Fibroblast of skin of left biceps (primary cell): ENCODE measurements at regions not wholly inside any gene's neighbourhood (a gene's known extent, or its start where the extent isn't known, plus 50 kb on each side); places are given as distances from the start of the nearest gene placed in this dataset.

Source experiments
- DNase-seq, 2 experiments: peaks; one replicate each; pipeline ENCODE4 v3.0.0-alpha.2; 2013; ENCODE audit warnings: low read depth in 2 of 2

DNA sequence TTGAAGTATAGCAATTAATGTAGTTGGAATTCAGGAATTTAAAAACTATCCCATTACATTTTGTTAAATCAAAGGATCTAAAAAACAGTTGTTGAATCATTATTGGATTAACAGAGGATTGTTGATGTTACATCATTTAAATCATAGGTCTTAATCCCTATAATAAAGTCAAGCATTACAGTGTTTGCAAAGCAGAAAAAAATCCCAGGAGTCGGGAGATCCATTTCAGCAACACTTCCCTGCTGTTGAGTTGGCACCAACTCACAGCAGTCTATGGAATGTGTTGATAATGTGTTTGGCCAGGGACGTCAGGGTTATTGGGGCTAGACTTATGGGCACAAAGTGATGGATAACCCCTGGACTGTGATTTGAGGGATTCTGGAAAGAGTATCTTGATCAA, 99.1 kb upstream of the TMTC1 start:
- DNase-seq, result no peak

GRCh38 chr12:29880987-29881386, 97.2 kb upstream of the TMTC1 start:
- no peak for DNase-seq

DNA sequence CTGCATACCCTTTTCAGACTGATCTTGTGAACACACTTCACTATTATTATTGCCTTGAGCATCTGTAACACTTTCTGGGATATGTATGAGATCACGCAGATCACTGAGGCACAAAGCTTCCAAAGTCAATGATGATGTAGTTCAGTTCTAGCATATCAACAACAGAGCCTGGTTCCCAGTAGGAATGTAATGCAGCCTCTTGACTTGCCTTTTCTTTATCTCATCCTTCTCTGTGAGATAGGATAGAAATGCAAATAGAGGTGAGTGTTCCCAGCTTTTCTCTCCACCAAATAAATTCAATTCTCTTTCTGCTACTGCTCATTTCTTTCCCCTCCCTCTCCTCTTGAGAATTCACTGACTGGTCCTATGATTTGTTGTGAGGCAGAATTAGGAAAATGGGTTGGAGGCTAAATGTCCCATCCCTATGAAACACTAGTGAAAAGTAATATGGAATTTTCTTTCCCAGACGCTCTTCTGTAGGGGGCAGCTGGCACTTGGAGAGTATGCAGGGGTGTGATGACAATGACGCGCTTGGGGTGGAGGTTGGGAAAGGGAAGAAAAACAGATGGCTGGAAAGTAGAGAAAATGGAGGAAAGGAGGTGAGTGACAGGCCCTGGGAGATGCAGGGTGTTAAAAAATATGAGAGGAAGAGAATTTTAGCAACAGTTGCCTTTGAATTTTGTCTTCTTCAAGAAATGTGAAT, 96.0 kb upstream of the TMTC1 start:
- DNase-seq, result no peak

GRCh38 chr12:29869946-29870345, 86.2 kb upstream of the TMTC1 start:
- DNase-seq, result no peak

GRCh38 chr12:29867823-29868222, 84.1 kb upstream of the TMTC1 start:
- no peak for DNase-seq

DNA sequence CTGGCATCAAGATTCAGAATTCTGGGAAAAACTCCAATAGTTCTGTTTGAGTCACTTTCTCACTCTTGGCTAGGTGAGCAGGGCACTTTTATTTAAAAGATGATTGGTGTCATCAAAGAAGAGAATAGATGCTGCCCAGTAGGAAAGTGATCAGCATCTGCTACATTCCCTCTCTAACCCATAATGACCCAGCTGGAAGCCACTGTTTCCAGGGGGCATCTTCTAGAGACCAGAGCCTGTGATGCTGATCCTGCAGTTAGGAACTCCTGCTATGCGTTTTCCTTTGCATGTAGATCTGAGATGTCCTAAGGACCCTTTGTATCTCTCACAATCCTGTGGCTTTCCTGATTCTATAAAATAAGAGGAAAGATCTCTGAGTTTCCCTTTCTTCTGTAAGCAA, 79.9 kb upstream of the TMTC1 start:
- no peak for DNase-seq

DNA sequence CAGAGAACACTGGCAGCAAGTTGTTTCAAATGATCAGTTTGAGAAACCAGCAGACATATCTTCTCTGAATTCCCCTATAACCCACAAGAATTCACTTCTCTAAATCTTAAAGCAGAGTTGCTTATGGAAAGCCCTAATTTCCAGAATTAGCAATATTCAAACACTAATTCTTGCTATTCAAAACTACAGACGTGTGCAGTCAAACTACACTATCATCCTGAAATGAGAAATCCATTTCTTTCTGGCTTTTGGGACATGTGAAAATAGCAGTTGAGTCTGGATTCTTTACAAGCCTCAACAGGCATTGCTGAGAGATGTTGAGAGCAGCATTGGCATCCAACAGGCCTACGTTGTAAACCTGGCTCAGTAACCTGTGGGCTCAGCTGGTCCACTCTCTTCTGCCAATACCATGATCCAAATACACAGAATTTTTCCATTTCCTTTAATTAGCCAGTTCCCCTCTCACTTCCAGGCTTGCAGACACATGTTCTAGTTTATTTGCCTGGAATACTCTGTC, 74.6 kb upstream of the TMTC1 start:
- DNase-seq, result no peak

GRCh38 chr12:29847246-29847645, 63.5 kb upstream of the TMTC1 start:
- DNase-seq, result no peak

- no peak for DNase-seq
Observed at GRCh38 chr12:29844667-29845066, 60.9 kb upstream of the TMTC1 start.

- no peak for DNase-seq
Observed at GRCh38 chr12:29843036-29843435, 59.3 kb upstream of the TMTC1 start.

DNA sequence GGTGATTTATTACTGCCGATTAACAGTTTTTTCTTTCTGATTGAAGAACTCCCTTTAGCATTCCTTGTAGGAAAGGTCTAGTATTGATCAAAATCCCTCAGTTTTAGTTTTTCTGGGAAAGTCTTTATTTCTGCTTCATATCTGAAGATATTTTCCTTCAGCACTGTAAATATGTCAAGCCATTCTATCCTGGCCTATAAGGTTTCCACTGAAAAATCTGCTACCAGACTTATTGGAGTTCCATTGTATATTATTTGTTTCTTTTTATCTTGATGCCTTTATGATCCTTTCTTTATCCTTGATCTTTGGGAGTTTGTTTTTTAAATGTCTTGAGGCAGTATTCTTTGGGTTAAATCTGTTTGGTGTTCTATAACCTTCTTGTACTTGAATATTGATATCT, 55.0 kb upstream of the TMTC1 start:
- no peak for DNase-seq
